ENCODE measurements at regions not wholly inside any gene's neighbourhood (a gene's known extent, or its start where the extent isn't known, plus 50 kb on each side); places are given as distances from the start of the nearest gene placed in this dataset.
A peak's percentile ranks its signal among the peaks of the same experiment; 100 is the strongest.

GRCh38 chr5:109630093-109630492 lies 59.6 kb upstream of the MAN2A1 start:
- DNase-seq, result no peak

- DNase-seq, result no peak
Observed at GRCh38 chr5:109628591-109628990, 61.1 kb upstream of the MAN2A1 start.

- peak; percentile 23 for DNase-seq
Observed at GRCh38 chr5:109621266-109621665, 68.5 kb upstream of the MAN2A1 start.

GRCh38 chr5:109620651-109621050 lies 69.1 kb upstream of the MAN2A1 start:
- DNase-seq, result no peak

- no peak for DNase-seq
Observed at GRCh38 chr5:109619606-109620005, 70.1 kb upstream of the MAN2A1 start.

- DNase-seq, result peak; percentile 44
Observed at GRCh38 chr5:109619021-109619460, 70.7 kb upstream of the MAN2A1 start.

GRCh38 chr5:109614981-109615380 lies 74.7 kb upstream of the MAN2A1 start:
- DNase-seq, result peak; percentile 68

GRCh38 chr5:109614301-109614700 lies 75.4 kb upstream of the MAN2A1 start:
- DNase-seq, result no peak

GRCh38 chr5:109612278-109612905 lies 77.3 kb upstream of the MAN2A1 start:
- no peak for DNase-seq

GRCh38 chr5:109611505-109611904 lies 78.2 kb upstream of the MAN2A1 start:
- no peak for DNase-seq

GRCh38 chr5:109611061-109611460 lies 78.7 kb upstream of the MAN2A1 start:
- DNase-seq, result no peak

- DNase-seq, result no peak
Observed at GRCh38 chr5:109610581-109610980, 79.1 kb upstream of the MAN2A1 start.

GRCh38 chr5:109605207-109605730 lies 84.5 kb upstream of the MAN2A1 start:
- no peak for DNase-seq

GRCh38 chr5:109604758-109605157 lies 85.0 kb upstream of the MAN2A1 start:
- DNase-seq, result no peak

GRCh38 chr5:109601736-109602135 lies 88.0 kb upstream of the MAN2A1 start:
- no peak for DNase-seq

- no peak for DNase-seq
Observed at GRCh38 chr5:109597893-109598292, 91.8 kb upstream of the MAN2A1 start.

GRCh38 chr5:109594217-109594616 lies 95.5 kb upstream of the MAN2A1 start:
- no peak for DNase-seq

- DNase-seq, result no peak
Observed at GRCh38 chr5:109590799-109591198, 98.9 kb upstream of the MAN2A1 start.

GRCh38 chr5:109589986-109590385 lies 99.7 kb upstream of the MAN2A1 start:
- peak; percentile 73 for DNase-seq

GRCh38 chr5:109589239-109589638 lies 100.5 kb upstream of the MAN2A1 start:
- DNase-seq, result no peak

- DNase-seq, result no peak
Observed at GRCh38 chr5:109588281-109589035, 101.3 kb upstream of the MAN2A1 start.

- DNase-seq, result no peak
Observed at GRCh38 chr5:109584986-109585599, 104.6 kb upstream of the MAN2A1 start.

- DNase-seq, result peak; percentile 47
Observed at GRCh38 chr5:109580225-109580624, 109.5 kb upstream of the MAN2A1 start.

GRCh38 chr5:109575506-109575905 lies 114.2 kb upstream of the MAN2A1 start:
- DNase-seq, result no peak
